SK-N-SH treated with all-trans-retinoic acid at 6 μM for 48 hours (cell line): ENCODE measurements at regions not wholly inside any gene's neighbourhood (a gene's known extent, or its start where the extent isn't known, plus 50 kb on each side); places are given as distances from the start of the nearest gene placed in this dataset.

Experiments used
- ARNTL ChIP-seq: fragments of 450-650 bp; formaldehyde crosslinking; IDR thresholded peaks from 2 replicates; pipeline ENCODE4 v1.5.0; 2020; ENCODE audit warnings: low read depth, mild to moderate bottlenecking, moderate library complexity, borderline replicate concordance
- PPARA ChIP-seq: fragments of 250-450 bp; sonication (Bioruptor Pico); IDR thresholded peaks from 2 replicates; pipeline ENCODE4 v1.5.0; 2020; ENCODE audit warnings: mild to moderate bottlenecking, borderline replicate concordance
- TOX ChIP-seq: fragments of 250-450 bp; sonication (Bioruptor Pico); IDR thresholded peaks from 2 replicates; pipeline ENCODE4 v1.8.0; 2021; ENCODE audit warnings: mild to moderate bottlenecking, moderate library complexity, borderline replicate concordance
- ZFP30 ChIP-seq: fragments of 450-650 bp; formaldehyde crosslinking; IDR thresholded peaks from 2 replicates; pipeline ENCODE4 v1.5.0; 2022; ENCODE audit warnings: mild to moderate bottlenecking, moderate library complexity
- ZNF565 ChIP-seq: fragments of 450-650 bp; formaldehyde crosslinking; conservative IDR thresholded peaks from 2 replicates; pipeline ENCODE4 v1.5.0; 2020; ENCODE audit warnings: low read depth, mild to moderate bottlenecking, moderate library complexity
- ZNF70 ChIP-seq: fragments of 450-650 bp; formaldehyde crosslinking; IDR thresholded peaks from 2 replicates; pipeline ENCODE4 v1.5.0; 2020; ENCODE audit warnings: mild to moderate bottlenecking, moderate library complexity
- ZNF8 ChIP-seq: fragments of 450-650 bp; formaldehyde crosslinking; IDR thresholded peaks from 2 replicates; pipeline ENCODE4 v1.5.0; 2020; ENCODE audit warnings: mild to moderate bottlenecking, moderate library complexity
- TF ChIP-seq, protein P1 (sequence below): fragments of 250-450 bp; sonication (Bioruptor Pico); IDR thresholded peaks from 2 replicates; pipeline ENCODE4 v1.5.0; 2020; ENCODE audit warnings: mild to moderate bottlenecking, moderate library complexity
- TF ChIP-seq, protein P2 (sequence below): fragments of 250-450 bp; sonication (Bioruptor Pico); IDR thresholded peaks from 2 replicates; pipeline ENCODE4 v1.8.0; 2020; ENCODE audit warnings: mild to moderate bottlenecking, moderate library complexity, borderline replicate concordance

GRCh38 chr13:105377452-105377851 is 1158.0 kb downstream of the EFNB2 start:
- no peak for TF ChIP-seq ZFP30 (CRISPR knock-in tag)
- no peak for TF ChIP-seq TOX (CRISPR knock-in tag)
- no peak for TF ChIP-seq ZNF565 (CRISPR knock-in tag)
- no peak for TF ChIP-seq ZNF8
- TF ChIP-seq ZNF70 (CRISPR knock-in tag) = no peak
- TF ChIP-seq, protein P1, sequence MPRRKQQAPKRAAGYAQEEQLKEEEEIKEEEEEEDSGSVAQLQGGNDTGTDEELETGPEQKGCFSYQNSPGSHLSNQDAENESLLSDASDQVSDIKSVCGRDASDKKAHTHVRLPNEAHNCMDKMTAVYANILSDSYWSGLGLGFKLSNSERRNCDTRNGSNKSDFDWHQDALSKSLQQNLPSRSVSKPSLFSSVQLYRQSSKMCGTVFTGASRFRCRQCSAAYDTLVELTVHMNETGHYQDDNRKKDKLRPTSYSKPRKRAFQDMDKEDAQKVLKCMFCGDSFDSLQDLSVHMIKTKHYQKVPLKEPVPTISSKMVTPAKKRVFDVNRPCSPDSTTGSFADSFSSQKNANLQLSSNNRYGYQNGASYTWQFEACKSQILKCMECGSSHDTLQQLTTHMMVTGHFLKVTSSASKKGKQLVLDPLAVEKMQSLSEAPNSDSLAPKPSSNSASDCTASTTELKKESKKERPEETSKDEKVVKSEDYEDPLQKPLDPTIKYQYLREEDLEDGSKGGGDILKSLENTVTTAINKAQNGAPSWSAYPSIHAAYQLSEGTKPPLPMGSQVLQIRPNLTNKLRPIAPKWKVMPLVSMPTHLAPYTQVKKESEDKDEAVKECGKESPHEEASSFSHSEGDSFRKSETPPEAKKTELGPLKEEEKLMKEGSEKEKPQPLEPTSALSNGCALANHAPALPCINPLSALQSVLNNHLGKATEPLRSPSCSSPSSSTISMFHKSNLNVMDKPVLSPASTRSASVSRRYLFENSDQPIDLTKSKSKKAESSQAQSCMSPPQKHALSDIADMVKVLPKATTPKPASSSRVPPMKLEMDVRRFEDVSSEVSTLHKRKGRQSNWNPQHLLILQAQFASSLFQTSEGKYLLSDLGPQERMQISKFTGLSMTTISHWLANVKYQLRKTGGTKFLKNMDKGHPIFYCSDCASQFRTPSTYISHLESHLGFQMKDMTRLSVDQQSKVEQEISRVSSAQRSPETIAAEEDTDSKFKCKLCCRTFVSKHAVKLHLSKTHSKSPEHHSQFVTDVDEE (CRISPR knock-in tag) = no peak
- TF ChIP-seq, protein P2, sequence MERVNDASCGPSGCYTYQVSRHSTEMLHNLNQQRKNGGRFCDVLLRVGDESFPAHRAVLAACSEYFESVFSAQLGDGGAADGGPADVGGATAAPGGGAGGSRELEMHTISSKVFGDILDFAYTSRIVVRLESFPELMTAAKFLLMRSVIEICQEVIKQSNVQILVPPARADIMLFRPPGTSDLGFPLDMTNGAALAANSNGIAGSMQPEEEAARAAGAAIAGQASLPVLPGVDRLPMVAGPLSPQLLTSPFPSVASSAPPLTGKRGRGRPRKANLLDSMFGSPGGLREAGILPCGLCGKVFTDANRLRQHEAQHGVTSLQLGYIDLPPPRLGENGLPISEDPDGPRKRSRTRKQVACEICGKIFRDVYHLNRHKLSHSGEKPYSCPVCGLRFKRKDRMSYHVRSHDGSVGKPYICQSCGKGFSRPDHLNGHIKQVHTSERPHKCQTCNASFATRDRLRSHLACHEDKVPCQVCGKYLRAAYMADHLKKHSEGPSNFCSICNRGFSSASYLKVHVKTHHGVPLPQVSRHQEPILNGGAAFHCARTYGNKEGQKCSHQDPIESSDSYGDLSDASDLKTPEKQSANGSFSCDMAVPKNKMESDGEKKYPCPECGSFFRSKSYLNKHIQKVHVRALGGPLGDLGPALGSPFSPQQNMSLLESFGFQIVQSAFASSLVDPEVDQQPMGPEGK (CRISPR knock-in tag) = no peak
- no peak for TF ChIP-seq ARNTL (CRISPR knock-in tag)
- TF ChIP-seq PPARA (CRISPR knock-in tag) = no peak
